ENCODE measurements at regions not wholly inside any gene's neighbourhood (a gene's known extent, or its start where the extent isn't known, plus 50 kb on each side); places are given as distances from the start of the nearest gene placed in this dataset.

DNA sequence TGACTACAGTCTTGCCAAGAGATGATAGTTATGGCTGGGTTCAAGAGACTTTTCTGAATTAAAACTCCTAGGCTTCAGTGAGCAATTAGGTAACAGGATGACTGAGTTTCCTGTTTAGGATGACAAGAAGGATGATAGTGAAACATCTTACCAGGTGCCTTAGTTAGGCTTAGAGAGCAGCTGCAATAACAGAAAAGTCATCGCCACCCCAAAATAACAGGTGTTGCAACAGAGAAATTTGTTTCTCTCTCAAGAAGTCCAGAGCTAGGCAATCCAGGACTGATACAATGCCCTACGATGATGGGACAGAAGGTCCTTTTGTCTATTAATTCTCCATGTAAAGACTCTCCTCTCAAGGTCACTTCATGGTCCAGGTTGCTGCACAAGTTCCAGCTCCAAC is 361.8 kb downstream of the CAAP1 start:
- TF ChIP-seq GATA3 (IDR thresholded peaks at IDR 0.05; ENCODE audit: low read depth, low read length) (no peak), GATA2 (IDR thresholded peaks at IDR 0.05; ENCODE audit: low read depth, low read length) (no peak)

DNA sequence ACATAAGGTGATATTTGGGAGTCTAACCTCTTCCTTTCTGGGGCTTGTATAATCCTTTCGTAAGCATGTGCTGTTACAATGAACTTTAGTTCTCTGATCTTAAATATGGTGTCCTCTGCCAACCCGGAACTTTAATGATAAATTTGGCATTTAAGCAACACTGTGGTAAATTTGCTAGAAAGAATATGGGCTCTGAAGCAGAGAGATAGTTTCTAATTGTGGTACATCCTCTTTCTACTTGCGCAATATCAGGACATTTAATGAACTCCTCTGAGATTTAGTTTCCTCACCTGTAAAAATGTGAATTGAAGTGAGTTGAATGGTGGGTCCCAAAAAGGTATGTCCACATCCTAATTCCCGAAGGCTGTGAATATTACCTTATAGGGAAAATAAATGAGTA is 364.7 kb downstream of the CAAP1 start:
- no peak for TF ChIP-seq GATA2 (IDR thresholded peaks at IDR 0.05; ENCODE audit: low read depth, low read length)
- TF ChIP-seq GATA3 (IDR thresholded peaks at IDR 0.05; ENCODE audit: low read depth, low read length), result no peak

GRCh38 chr9:26524267-26524666 is 368.3 kb downstream of the CAAP1 start:
- no peak for TF ChIP-seq GATA3 (IDR thresholded peaks at IDR 0.05; ENCODE audit: low read depth, low read length)
- no peak for TF ChIP-seq GATA2 (IDR thresholded peaks at IDR 0.05; ENCODE audit: low read depth, low read length)

GRCh38 chr9:26523577-26523976 is 369.0 kb downstream of the CAAP1 start:
- TF ChIP-seq GATA2 (IDR thresholded peaks at IDR 0.05; ENCODE audit: low read depth, low read length), result no peak
- no peak for TF ChIP-seq GATA3 (IDR thresholded peaks at IDR 0.05; ENCODE audit: low read depth, low read length)

- no peak for TF ChIP-seq GATA3 (IDR thresholded peaks at IDR 0.05; ENCODE audit: low read depth, low read length)
- no peak for TF ChIP-seq GATA2 (IDR thresholded peaks at IDR 0.05; ENCODE audit: low read depth, low read length)
Measured at GRCh38 chr9:26520141-26520540, 372.5 kb downstream of the CAAP1 start.

- TF ChIP-seq GATA2 (IDR thresholded peaks at IDR 0.05; ENCODE audit: low read depth, low read length), result no peak
- no peak for TF ChIP-seq GATA3 (IDR thresholded peaks at IDR 0.05; ENCODE audit: low read depth, low read length)
Measured at GRCh38 chr9:26516773-26517343, 375.7 kb downstream of the CAAP1 start.

DNA sequence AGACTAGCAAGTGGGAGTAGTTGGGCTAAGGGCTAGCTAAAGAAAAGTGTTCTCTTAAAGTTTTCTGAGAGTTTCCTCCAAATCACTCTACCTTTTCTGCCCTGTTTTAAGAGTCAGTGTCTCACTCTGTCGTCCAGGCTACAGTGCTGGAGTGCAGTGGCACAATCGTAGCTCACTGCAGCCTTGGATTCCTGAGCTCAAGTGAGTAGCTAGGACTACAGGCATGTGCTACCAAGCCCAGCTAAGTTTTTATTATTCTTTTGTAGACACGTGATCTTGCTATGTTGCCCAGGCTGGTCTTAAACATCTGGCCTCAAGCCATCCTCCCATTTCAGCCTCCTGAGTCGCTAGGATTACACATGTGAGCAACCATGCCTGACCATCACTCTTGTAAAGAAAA is 378.9 kb downstream of the CAAP1 start:
- TF ChIP-seq GATA2 (IDR thresholded peaks at IDR 0.05; ENCODE audit: low read depth, low read length) (no peak), GATA3 (IDR thresholded peaks at IDR 0.05; ENCODE audit: low read depth, low read length) (no peak)

DNA sequence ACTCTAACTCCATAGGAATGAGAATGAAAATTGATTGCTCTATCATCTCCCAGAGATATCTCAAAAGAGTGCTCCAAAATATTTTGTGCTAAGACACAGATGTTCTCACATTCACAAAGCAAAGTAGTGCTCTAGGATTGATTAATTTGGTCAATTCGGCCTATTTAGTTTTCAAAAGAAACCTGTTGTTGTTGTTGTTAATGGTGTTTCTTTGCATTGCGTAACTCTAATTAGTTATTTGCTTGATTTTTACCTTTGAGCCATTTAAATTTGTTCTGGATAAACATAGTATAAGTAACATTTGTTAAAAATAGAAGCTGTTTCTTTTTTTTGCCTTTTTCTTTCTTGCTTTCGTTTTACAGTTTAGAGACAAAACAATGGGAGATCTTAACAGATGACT is 382.5 kb downstream of the CAAP1 start:
- no peak for TF ChIP-seq GATA3 (IDR thresholded peaks at IDR 0.05; ENCODE audit: low read depth, low read length)
- no peak for TF ChIP-seq GATA2 (IDR thresholded peaks at IDR 0.05; ENCODE audit: low read depth, low read length)

GRCh38 chr9:26508897-26509296 is 383.7 kb downstream of the CAAP1 start:
- TF ChIP-seq GATA2 (IDR thresholded peaks at IDR 0.05; ENCODE audit: low read depth, low read length) (no peak), GATA3 (IDR thresholded peaks at IDR 0.05; ENCODE audit: low read depth, low read length) (no peak)

DNA sequence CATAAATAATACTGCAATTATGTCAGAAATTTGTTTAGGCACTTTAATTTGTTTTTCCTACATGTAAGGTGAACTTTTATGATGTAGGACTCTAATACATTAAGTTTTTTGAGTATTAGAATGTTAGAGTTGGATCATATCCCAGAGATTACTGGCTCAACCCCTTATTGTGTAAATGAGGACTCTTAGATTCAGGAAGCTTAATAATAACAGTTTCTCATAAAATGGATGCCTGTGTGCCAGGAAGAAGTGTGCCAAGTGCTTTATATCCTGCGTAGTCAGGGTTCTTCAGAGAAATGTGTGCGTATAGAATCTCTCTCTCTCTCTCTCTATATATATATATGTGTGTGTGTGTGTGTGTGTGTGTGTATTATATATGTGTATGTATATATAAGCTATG is 388.5 kb downstream of the CAAP1 start:
- TF ChIP-seq GATA3 (IDR thresholded peaks at IDR 0.05; ENCODE audit: low read depth, low read length) (no peak), GATA2 (IDR thresholded peaks at IDR 0.05; ENCODE audit: low read depth, low read length) (no peak)

DNA sequence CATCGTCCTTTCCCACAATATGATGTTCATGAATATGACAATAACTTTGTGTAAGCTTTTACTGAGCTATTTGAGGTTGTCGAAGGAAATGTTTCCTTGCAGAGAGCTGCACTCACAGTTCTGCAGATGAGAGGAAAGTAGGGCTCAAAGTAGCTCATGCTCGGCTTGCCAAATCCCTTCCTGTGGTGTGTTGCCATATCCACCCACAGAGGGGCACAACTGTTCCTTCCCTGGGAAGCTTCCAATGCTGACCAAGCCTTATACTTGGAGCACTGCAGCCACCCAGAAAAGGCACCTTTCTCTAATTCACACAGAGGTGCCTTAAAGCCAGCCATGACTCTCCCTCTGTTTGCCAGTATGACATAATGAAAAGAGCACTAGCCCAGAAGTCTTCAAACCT is 390.3 kb downstream of the CAAP1 start:
- TF ChIP-seq GATA2 (IDR thresholded peaks at IDR 0.05; ENCODE audit: low read depth, low read length), result no peak
- no peak for TF ChIP-seq GATA3 (IDR thresholded peaks at IDR 0.05; ENCODE audit: low read depth, low read length)

GRCh38 chr9:26500471-26500870 is 392.1 kb downstream of the CAAP1 start:
- TF ChIP-seq GATA3 (IDR thresholded peaks at IDR 0.05; ENCODE audit: low read depth, low read length), result no peak
- TF ChIP-seq GATA2 (IDR thresholded peaks at IDR 0.05; ENCODE audit: low read depth, low read length), result no peak

DNA sequence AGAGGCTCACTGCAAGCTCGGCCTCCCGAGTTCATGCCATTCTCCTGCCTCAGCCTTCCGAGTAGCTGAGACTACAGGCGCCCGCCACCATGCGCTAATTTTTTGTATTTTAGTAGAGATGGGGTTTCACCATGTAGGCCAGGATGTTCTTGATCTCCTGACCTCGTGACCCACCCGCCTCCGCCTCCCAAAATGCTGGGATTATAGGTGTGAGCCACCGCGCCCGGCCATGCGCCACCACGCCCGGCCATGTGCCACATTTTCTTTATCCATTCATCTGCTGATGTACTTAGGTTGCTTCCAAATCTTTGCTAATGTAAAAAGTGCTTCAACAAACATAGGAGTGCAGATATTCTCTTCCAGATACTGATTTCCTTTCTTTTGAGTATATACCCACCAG is 408.6 kb downstream of the CAAP1 start:
- no peak for TF ChIP-seq GATA2 (IDR thresholded peaks at IDR 0.05; ENCODE audit: low read depth, low read length)

GRCh38 chr9:26477963-26478362 is 414.6 kb downstream of the CAAP1 start:
- TF ChIP-seq GATA2 (IDR thresholded peaks at IDR 0.05; ENCODE audit: low read depth, low read length), result no peak
- TF ChIP-seq GATA3 (IDR thresholded peaks at IDR 0.05; ENCODE audit: low read depth, low read length), result no peak

DNA sequence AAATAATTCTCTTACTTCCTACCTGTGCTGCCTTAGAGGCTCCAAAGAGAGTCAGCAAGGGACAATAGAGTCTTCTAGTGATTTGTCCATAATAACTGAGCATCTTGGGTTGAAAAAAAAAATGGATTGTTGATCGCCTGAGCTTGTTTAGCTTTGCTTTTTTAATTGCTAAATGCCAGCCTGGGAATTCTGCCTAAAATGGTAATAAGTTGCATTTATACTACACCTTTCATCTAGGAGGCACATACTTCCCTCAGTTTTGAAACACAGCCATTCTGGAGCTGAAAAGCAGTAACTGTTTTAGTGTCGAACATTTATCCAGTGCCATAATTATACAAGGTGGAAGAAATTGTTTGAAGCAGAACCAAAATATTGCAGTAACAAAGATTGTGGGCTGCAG is 421.3 kb downstream of the CAAP1 start:
- TF ChIP-seq GATA3 (IDR thresholded peaks at IDR 0.05; ENCODE audit: low read depth, low read length), result no peak
- no peak for TF ChIP-seq GATA2 (IDR thresholded peaks at IDR 0.05; ENCODE audit: low read depth, low read length)

DNA sequence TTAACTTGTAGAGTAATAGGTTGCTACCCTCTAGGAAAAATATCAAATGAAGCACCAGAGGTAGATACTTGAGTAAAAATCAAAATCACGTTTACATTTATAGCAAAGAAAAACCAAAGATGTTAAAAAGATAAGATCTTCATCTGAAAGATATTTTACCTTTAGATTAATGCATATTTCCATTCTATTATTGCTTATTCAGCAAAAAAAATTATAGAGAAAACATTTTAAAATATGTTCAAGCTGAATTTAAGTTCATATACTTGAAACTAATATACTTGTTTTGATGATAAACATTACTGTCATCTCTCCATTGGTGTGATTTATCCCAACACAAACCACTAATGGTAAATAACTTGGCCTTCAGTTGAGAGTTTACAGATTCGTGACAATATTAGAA is 422.3 kb downstream of the CAAP1 start:
- TF ChIP-seq GATA3 (IDR thresholded peaks at IDR 0.05; ENCODE audit: low read depth, low read length), result no peak
- TF ChIP-seq GATA2 (IDR thresholded peaks at IDR 0.05; ENCODE audit: low read depth, low read length), result no peak
